Stomach (tissue), 8 donors: ENCODE measurements at regions not wholly inside any gene's neighbourhood (a gene's known extent, or its start where the extent isn't known, plus 50 kb on each side); places are given as distances from the start of the nearest gene placed in this dataset.

Experiments used
- DNase-seq, 2 donors: peaks; one replicate each; pipeline versions ENCODE4 v3.0.0 to v3.0.0-alpha.2; 2013 to 2019
- H3K27ac ChIP-seq, 5 donors: fragments of 200-600 bp in 4 of 5; sonication (generic) in 4 of 5; one replicate each; pipeline ENCODE4 v1.5.1; 2013 to 2019; ENCODE audit warnings: mild to moderate bottlenecking in 1 of 5, moderate library complexity in 1 of 5
- H3K27me3 ChIP-seq, 3 donors: fragments of 200-600 bp; sonication (generic); one replicate each; pipeline ENCODE4 v1.5.1; 2017 to 2019; ENCODE audit warnings: mixed run types in 1 of 3
- H3K36me3 ChIP-seq, 4 donors: fragments of 200-600 bp; sonication (generic); 1 replicate in 3 of 4; 2 replicates in 1 of 4; pipeline ENCODE4 v1.5.1; 2016 to 2019
- H3K4me1 ChIP-seq, 4 donors: fragments of 200-600 bp; sonication (generic); one replicate each; pipeline ENCODE4 v1.5.1; 2016 to 2019
- H3K4me3 ChIP-seq, 4 donors: fragments of 200-600 bp; sonication (generic) in 3 of 4; one replicate each; pipeline ENCODE4 v1.5.1; 2016 to 2019; ENCODE audit warnings: mild to moderate bottlenecking in 1 of 4
- H3K9me3 ChIP-seq, 4 donors: fragments of 200-600 bp; sonication (generic); one replicate each; pipeline ENCODE4 v1.5.1; 2016 to 2019
- EP300 ChIP-seq: sonication (generic); formaldehyde crosslinking; IDR thresholded peaks from one replicate; pipeline ENCODE4 v1.6.1; 2017; ENCODE audit warnings: antibody characterized with exemption
- POLR2A ChIP-seq, 4 donors: fragments of 450-650 bp; IDR thresholded peaks; one replicate each; pipeline ENCODE4 v1.6.1; 2016; ENCODE audit warnings: antibody characterized with exemption in 4 of 4, control low read depth in 2 of 4, mild to moderate bottlenecking in 1 of 4, moderate library complexity in 1 of 4
- POLR2AphosphoS5 ChIP-seq, 3 donors: sonication (generic); formaldehyde crosslinking; IDR thresholded peaks; one replicate each; pipeline ENCODE4 v1.6.1; 2016; ENCODE audit warnings: antibody characterized with exemption in 3 of 3
- WGBS, 5 donors: extraction: QIAGEN DNeasy Blood & Tissue Kit in 3 of 5; methylation state at CpG; one replicate each; pipeline versions ENCODE4 v1.1.5 to v1.1.7; 2013 to 2018; 5-methylcytosine and 5-hydroxymethylcytosine counted together
- intact Hi-C: fragments of 100-400 bp; cut with DNase I; formaldehyde crosslinking; loops from one replicate; pipeline ENCODE4 v1.15.1; 2023; ENCODE audit warnings: low total_unique reads
- TF ChIP-seq, protein P1 (sequence below), 7 experiments: fragments of 450-650 bp in 4 of 7; fragments of 200-600 bp in 3 of 7; sonication (generic) in 3 of 7; IDR thresholded peaks; one replicate each; pipeline ENCODE4 v1.5.1; 2016 to 2019; ENCODE audit warnings: antibody characterized with exemption in 7 of 7, control low read depth in 2 of 7, mild to moderate bottlenecking in 1 of 7
- donor health status: healthy with polysubstance abuse.
- donor health status: Bipolar disorder and iron deficiency.
- donor health status: healthy.

DNA sequence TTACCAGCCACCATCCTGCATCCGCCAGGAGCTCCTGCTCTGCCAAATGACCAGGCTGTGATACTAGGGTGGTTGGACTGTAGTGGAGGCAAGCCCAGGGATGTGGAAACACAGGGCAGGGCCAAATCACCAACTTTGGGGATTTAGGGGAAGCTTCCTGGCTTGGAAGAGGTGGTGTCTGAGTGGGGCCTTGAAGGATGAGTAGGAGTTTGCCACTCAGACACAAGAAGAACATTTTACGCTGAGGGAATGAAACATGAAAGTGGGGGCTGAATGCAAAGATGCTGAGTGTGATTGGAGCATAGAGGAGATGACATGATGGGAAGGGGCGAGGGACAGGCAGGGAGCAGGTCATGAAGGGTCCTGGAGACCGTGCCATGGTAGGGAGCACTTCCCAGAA, 329.5 kb downstream of the RPS24 start:
- H3K27ac ChIP-seq: no peak overlapping the region
- 88 to 96% (median 92%) methylated on average over 4 of the region's 4 CpGs for WGBS, 5 donors
- no peaks in the 10 kb centered on the region for H3K27me3 ChIP-seq
- H3K4me1 ChIP-seq: peaks cover 0 to 36% (median 2%) of the 10 kb centered on the region in 4 donors
- no peak for DNase-seq
- intact Hi-C loops: no loop called here
- no peak overlapping the region for H3K4me3 ChIP-seq
- TF ChIP-seq POLR2A (IDR thresholded peaks at IDR 0.05) (no peak), POLR2AphosphoS5 (IDR thresholded peaks at IDR 0.05) (no peak), EP300 (no peak)
- TF ChIP-seq, protein P1, sequence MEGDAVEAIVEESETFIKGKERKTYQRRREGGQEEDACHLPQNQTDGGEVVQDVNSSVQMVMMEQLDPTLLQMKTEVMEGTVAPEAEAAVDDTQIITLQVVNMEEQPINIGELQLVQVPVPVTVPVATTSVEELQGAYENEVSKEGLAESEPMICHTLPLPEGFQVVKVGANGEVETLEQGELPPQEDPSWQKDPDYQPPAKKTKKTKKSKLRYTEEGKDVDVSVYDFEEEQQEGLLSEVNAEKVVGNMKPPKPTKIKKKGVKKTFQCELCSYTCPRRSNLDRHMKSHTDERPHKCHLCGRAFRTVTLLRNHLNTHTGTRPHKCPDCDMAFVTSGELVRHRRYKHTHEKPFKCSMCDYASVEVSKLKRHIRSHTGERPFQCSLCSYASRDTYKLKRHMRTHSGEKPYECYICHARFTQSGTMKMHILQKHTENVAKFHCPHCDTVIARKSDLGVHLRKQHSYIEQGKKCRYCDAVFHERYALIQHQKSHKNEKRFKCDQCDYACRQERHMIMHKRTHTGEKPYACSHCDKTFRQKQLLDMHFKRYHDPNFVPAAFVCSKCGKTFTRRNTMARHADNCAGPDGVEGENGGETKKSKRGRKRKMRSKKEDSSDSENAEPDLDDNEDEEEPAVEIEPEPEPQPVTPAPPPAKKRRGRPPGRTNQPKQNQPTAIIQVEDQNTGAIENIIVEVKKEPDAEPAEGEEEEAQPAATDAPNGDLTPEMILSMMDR (IDR thresholded peaks at IDR 0.05): no peak
- H3K36me3 ChIP-seq: no peaks in the 10 kb centered on the region
- no peaks in the 10 kb centered on the region for H3K9me3 ChIP-seq

DNA sequence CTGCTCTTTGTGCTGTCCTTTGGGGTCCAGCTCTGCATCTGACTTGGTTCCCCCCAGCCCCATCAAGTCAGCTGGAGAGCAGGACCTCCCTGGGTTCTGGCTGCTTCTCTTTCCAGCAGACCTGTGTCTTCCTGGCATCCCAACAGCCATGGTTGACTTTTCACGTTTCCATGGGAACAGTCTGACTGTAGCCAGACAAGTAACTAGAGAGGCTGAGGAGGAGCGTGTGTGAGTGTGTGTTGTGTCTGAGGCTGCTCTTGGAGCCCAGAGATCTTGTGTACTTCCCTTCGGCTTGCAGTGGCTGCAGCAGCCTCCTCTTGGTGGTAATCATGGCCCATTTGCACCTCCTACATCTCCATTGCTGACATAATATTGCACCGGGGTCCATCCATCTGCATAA, 332.0 kb downstream of the RPS24 start:
- H3K36me3 ChIP-seq: no peaks in the 10 kb centered on the region
- H3K4me3 ChIP-seq: no peak overlapping the region
- peak in 1 of 2 donors; percentile 79 for DNase-seq
- no peak overlapping the region for H3K27ac ChIP-seq
- TF ChIP-seq POLR2A (IDR thresholded peaks at IDR 0.05): no peak
- TF ChIP-seq, protein P1 (IDR thresholded peaks at IDR 0.05): no peak
- TF ChIP-seq POLR2AphosphoS5 (IDR thresholded peaks at IDR 0.05): no peak
- no peak for TF ChIP-seq EP300
- WGBS, 5 donors: 53 to 70% (median 62%) methylated on average over 4 of the region's 4 CpGs
- no peaks in the 10 kb centered on the region for H3K9me3 ChIP-seq
- H3K4me1 ChIP-seq: peaks cover 0 to 31% (median 2%) of the 10 kb centered on the region in 4 donors
- intact Hi-C loops: no loop called here
- no peaks in the 10 kb centered on the region for H3K27me3 ChIP-seq

DNA sequence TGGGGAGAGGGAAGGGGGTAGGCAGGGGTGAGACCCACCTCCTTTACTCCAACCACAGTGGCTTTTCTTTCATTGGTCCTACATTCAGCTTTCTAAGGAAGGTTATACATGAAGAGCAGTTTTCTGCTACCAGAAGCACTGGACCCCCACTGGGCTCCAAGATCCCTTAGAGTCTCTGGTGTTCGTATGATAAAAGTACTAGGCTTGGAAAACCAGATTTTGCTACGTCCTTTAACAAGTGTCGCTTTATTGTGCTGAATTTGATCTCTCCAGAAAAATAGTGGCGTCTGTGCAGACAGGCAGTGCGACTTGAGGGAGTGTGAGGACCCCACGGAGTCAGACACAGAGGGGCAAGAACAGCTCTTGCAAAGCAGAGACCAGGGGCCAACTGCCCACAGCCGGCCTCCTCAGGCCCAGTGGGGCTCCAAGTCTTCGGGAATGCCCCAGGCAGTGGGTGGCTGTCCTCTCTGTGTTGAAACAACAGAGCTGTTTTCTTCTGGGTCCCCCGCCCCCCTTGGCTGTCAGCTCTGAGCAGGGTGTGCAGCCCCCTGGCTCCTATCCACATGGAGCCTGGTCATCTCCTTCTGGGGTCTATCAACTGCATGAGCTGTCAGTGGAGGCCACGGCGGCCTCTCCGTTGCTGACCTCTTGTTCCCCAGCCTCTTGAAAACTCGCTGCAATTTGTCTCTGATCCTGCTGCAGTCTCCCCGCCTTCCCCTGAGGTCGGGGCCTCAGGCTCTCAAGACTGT, 333.2 kb downstream of the RPS24 start:
- intact Hi-C loops: no loop called here
- peak in 1 of 2 donors; percentile 84 for DNase-seq
- H3K27me3 ChIP-seq: no peaks in the 10 kb centered on the region
- 64 to 79% (median 72%) methylated on average over 14 to 15 of the region's 15 CpGs for WGBS, 5 donors
- H3K4me1 ChIP-seq: peaks cover 0 to 38% (median 4%) of the 10 kb centered on the region in 4 donors
- no peaks in the 10 kb centered on the region for H3K9me3 ChIP-seq
- no peak overlapping the region for H3K4me3 ChIP-seq
- H3K27ac ChIP-seq: peak overlapping the region in 1 of 5 donors; percentile 13
- TF ChIP-seq, protein P1 (IDR thresholded peaks at IDR 0.05): no peak
- no peak for TF ChIP-seq POLR2A (IDR thresholded peaks at IDR 0.05)
- no peak for TF ChIP-seq EP300
- TF ChIP-seq POLR2AphosphoS5 (IDR thresholded peaks at IDR 0.05): no peak
- H3K36me3 ChIP-seq: no peaks in the 10 kb centered on the region

DNA sequence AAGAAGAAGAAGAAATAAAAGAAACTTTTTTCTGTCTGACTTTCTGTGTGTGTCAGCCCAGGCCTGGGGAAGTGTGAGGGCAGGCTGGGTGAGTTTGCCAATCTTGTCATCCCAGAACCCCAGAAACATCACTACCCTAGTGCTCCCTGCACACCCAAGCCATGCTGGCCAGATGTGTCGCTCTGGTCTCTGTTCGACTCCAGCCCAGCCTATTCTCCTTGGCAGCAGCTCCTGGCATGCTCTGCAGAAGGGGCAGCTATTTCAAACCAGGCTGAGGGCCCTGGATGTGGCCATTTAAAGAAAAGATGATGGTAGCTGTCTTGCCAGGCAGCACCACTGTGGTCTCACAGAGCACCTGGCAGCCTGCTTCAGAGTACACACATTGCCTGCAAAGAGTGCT, 334.1 kb downstream of the RPS24 start:
- Histone ChIP-seq H3K4me1 (peaks cover 0 to 38% (median 4%) of the 10 kb centered on the region in 4 donors), H3K9me3 (no peaks in the 10 kb centered on the region), H3K4me3 (no peak overlapping the region), H3K27ac (peak overlapping the region in 1 of 5 donors; percentile 32), H3K27me3 (no peaks in the 10 kb centered on the region), H3K36me3 (no peaks in the 10 kb centered on the region)
- 54 to 81% (median 68%) methylated on average over 2 of the region's 2 CpGs for WGBS, 5 donors
- peak in 1 of 2 donors; percentile 33 for DNase-seq
- intact Hi-C loops: no loop called here
- TF ChIP-seq EP300 (no peak), POLR2AphosphoS5 (IDR thresholded peaks at IDR 0.05) (no peak), POLR2A (IDR thresholded peaks at IDR 0.05) (no peak)
- TF ChIP-seq, protein P1 (IDR thresholded peaks at IDR 0.05): no peak
